Liver (tissue), 8 donors: ENCODE measurements at regions not wholly inside any gene's neighbourhood (a gene's known extent, or its start where the extent isn't known, plus 50 kb on each side); places are given as distances from the start of the nearest gene placed in this dataset.

Experiments used
- DNase-seq: peaks from one replicate; pipeline ENCODE4 v3.0.0-alpha.2; 2017; ENCODE audit warnings: low spot score
- H3K27ac ChIP-seq, 2 donors: one replicate each; pipeline ENCODE4 v1.7.0; 2013; ENCODE audit warnings: inconsistent platforms in 2 of 2, low read length in 2 of 2, control low read depth in 1 of 2, low read depth in 1 of 2, mild to moderate bottlenecking in 1 of 2
- H3K27me3 ChIP-seq, 4 donors: one replicate each; pipeline versions ENCODE4 v1.6.1 to v1.7.0; 2013; ENCODE audit warnings: low read length in 3 of 4, inconsistent platforms in 1 of 4, mild to moderate bottlenecking in 1 of 4, moderate library complexity in 1 of 4; ENCODE audit not compliant: control insufficient read depth in 4 of 4, insufficient read depth in 4 of 4
- H3K36me3 ChIP-seq, 4 donors: one replicate each; pipeline versions ENCODE4 v1.6.1 to v1.7.0; 2013; ENCODE audit warnings: low read length in 3 of 4, mild to moderate bottlenecking in 3 of 4, low read depth in 1 of 4, moderate library complexity in 1 of 4; ENCODE audit not compliant: control insufficient read depth in 4 of 4, insufficient read depth in 3 of 4
- H3K4me1 ChIP-seq, 4 donors: one replicate each; pipeline versions ENCODE4 v1.6.1 to v1.7.0; 2013; ENCODE audit warnings: low read length in 3 of 4, mild to moderate bottlenecking in 3 of 4, moderate library complexity in 1 of 4; ENCODE audit not compliant: control insufficient read depth in 4 of 4, insufficient read depth in 4 of 4
- H3K4me3 ChIP-seq, 3 donors: one replicate each; pipeline versions ENCODE4 v1.6.1 to v1.7.0; 2013; ENCODE audit warnings: low read length in 3 of 3, control low read depth in 1 of 3, low read depth in 1 of 3, mild to moderate bottlenecking in 1 of 3
- H3K9ac ChIP-seq, 2 donors: one replicate each; pipeline ENCODE4 v1.7.0; 2013; ENCODE audit warnings: low read length in 2 of 2, mild to moderate bottlenecking in 2 of 2, moderate library complexity in 2 of 2, control low read depth in 1 of 2, low read depth in 1 of 2
- H3K9me3 ChIP-seq, 4 donors: one replicate each; pipeline versions ENCODE4 v1.6.1 to v1.7.0; 2013; ENCODE audit warnings: low read length in 3 of 4; ENCODE audit not compliant: control insufficient read depth in 4 of 4
- CTCF ChIP-seq: fragments of 150-350 bp; IDR thresholded peaks from 2 replicates; pipeline ENCODE4 v1.5.1; 2017; ENCODE audit warnings: improper control_type of control experiment, low read depth, low read length; ENCODE audit not compliant: missing input control
- EGR1 ChIP-seq, 2 donors: IDR thresholded peaks; 2 replicates each; pipeline ENCODE4 v1.6.1; 2016 to 2018; ENCODE audit warnings: antibody characterized with exemption in 2 of 2, low read depth in 2 of 2
- FOXA1 ChIP-seq: IDR thresholded peaks from 2 replicates; pipeline ENCODE4 v1.6.1; 2016; ENCODE audit warnings: antibody characterized with exemption
- FOXA2 ChIP-seq: IDR thresholded peaks from 2 replicates; pipeline ENCODE4 v1.6.1; 2016; ENCODE audit warnings: antibody characterized with exemption
- GABPA ChIP-seq, 2 donors: IDR thresholded peaks in 1 of 2; conservative IDR thresholded peaks in 1 of 2; 2 replicates each; pipeline ENCODE4 v1.6.1; 2016; ENCODE audit warnings: antibody characterized with exemption in 2 of 2, mild to moderate bottlenecking in 1 of 2, moderate library complexity in 1 of 2
- HNF4A ChIP-seq, 2 donors: conservative IDR thresholded peaks; 2 replicates each; pipeline ENCODE4 v1.6.1; 2016; ENCODE audit warnings: antibody characterized with exemption in 2 of 2, mild to moderate bottlenecking in 2 of 2
- HNF4G ChIP-seq: IDR thresholded peaks from 2 replicates; pipeline ENCODE4 v1.6.1; 2016; ENCODE audit warnings: antibody characterized with exemption
- JUND ChIP-seq, 2 donors: IDR thresholded peaks; 2 replicates each; pipeline ENCODE4 v1.6.1; 2016; ENCODE audit warnings: antibody characterized with exemption in 2 of 2
- RAD21 ChIP-seq, 2 donors: IDR thresholded peaks; 2 replicates each; pipeline ENCODE4 v1.6.1; 2016; ENCODE audit warnings: antibody characterized with exemption in 2 of 2, mild to moderate bottlenecking in 2 of 2
- REST ChIP-seq: IDR thresholded peaks from 2 replicates; pipeline ENCODE4 v1.6.1; 2016; ENCODE audit warnings: antibody characterized with exemption, mild to moderate bottlenecking
- RXRA ChIP-seq, 2 donors: IDR thresholded peaks; 2 replicates each; pipeline ENCODE4 v1.6.1; 2017 to 2018; ENCODE audit warnings: antibody characterized with exemption in 2 of 2, mild to moderate bottlenecking in 1 of 2
- SP1 ChIP-seq: IDR thresholded peaks from 2 replicates; pipeline ENCODE4 v1.6.1; 2018; ENCODE audit warnings: antibody characterized with exemption, mild to moderate bottlenecking
- TAF1 ChIP-seq: conservative IDR thresholded peaks from 2 replicates; pipeline ENCODE4 v1.6.1; 2016; ENCODE audit warnings: antibody characterized with exemption, mild to moderate bottlenecking
- YY1 ChIP-seq: IDR thresholded peaks from 2 replicates; pipeline ENCODE4 v1.6.1; 2016; ENCODE audit warnings: antibody characterized with exemption, mild to moderate bottlenecking
- WGBS: extraction: QIAGEN DNeasy Blood & Tissue Kit; methylation state at CpG from one replicate; pipeline ENCODE4 v1.1.7; 2013; 5-methylcytosine and 5-hydroxymethylcytosine counted together
- TF ChIP-seq, protein P1 (sequence below): IDR thresholded peaks from 2 replicates; pipeline ENCODE4 v1.6.1; 2016; ENCODE audit warnings: antibody characterized with exemption
- TF ChIP-seq, protein P2 (sequence below): IDR thresholded peaks from 2 replicates; pipeline ENCODE4 v1.6.1; 2016; ENCODE audit warnings: antibody characterized with exemption
- TF ChIP-seq, protein P3 (sequence below): IDR thresholded peaks from 2 replicates; pipeline ENCODE4 v1.6.1; 2016; ENCODE audit warnings: antibody characterized with exemption
- donor health status: healthy.
- donor health status: healthy.
- donor health status: healthy.
- donor health status: healthy.
- donor health status: healthy.

GRCh38 chrX:14220386-14220944 is 190.8 kb upstream of the GEMIN8 start (continued):
- TF ChIP-seq GABPA (IDR thresholded peaks at IDR 0.05 in 1 of 2, conservative IDR thresholded peaks at IDR 0.05 in 1 of 2) = no peak
- no peak for TF ChIP-seq FOXA2
- TF ChIP-seq, protein P1, sequence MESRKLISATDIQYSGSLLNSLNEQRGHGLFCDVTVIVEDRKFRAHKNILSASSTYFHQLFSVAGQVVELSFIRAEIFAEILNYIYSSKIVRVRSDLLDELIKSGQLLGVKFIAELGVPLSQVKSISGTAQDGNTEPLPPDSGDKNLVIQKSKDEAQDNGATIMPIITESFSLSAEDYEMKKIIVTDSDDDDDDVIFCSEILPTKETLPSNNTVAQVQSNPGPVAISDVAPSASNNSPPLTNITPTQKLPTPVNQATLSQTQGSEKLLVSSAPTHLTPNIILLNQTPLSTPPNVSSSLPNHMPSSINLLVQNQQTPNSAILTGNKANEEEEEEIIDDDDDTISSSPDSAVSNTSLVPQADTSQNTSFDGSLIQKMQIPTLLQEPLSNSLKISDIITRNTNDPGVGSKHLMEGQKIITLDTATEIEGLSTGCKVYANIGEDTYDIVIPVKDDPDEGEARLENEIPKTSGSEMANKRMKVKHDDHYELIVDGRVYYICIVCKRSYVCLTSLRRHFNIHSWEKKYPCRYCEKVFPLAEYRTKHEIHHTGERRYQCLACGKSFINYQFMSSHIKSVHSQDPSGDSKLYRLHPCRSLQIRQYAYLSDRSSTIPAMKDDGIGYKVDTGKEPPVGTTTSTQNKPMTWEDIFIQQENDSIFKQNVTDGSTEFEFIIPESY = no peak
- no peak for TF ChIP-seq EGR1 (IDR thresholded peaks at IDR 0.05; ENCODE audit: low read depth in 2 of 2)
- no peak for TF ChIP-seq JUND (IDR thresholded peaks at IDR 0.05)

DNA sequence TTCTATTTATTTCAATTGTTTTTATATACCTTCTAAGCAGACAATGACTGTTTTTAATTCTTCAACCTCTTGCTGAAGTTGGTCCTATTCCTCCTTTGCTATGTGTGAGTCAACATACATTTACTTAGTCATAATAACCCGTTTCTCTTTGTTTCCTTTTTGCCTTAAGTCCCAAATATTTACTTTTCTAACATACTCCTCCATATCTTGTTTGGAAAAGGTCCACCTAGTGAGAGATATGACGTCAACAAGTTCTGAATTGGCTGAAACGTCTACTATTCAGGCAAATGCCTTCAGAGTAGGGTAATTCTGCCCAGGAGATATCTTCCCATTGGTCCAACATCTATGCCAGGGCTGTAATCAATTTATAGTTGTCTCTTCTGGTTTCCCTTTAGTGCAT is 179.3 kb upstream of the GEMIN8 start:
- no peaks in the 10 kb centered on the region for H3K36me3 ChIP-seq
- H3K9me3 ChIP-seq = peaks cover 0 to 3% (median 0%) of the 10 kb centered on the region in 4 donors
- WGBS = 24% methylated on average over 3 of the region's 3 CpGs
- H3K9ac ChIP-seq = no peak overlapping the region
- no peak overlapping the region for H3K27ac ChIP-seq
- DNase-seq = no peak
- H3K27me3 ChIP-seq = no peaks in the 10 kb centered on the region
- no peak overlapping the region for H3K4me3 ChIP-seq
- H3K4me1 ChIP-seq = no peaks in the 10 kb centered on the region
- no peak for TF ChIP-seq RAD21 (IDR thresholded peaks at IDR 0.05)
- TF ChIP-seq SP1 = no peak
- no peak for TF ChIP-seq HNF4A (conservative IDR thresholded peaks at IDR 0.05)
- no peak for TF ChIP-seq HNF4G
- no peak for TF ChIP-seq YY1
- TF ChIP-seq TAF1 = no peak
- TF ChIP-seq JUND (IDR thresholded peaks at IDR 0.05) = no peak
- no peak for TF ChIP-seq FOXA1
- TF ChIP-seq RXRA (IDR thresholded peaks at IDR 0.05) = no peak
- TF ChIP-seq, protein P2, sequence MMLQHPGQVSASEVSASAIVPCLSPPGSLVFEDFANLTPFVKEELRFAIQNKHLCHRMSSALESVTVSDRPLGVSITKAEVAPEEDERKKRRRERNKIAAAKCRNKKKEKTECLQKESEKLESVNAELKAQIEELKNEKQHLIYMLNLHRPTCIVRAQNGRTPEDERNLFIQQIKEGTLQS = no peak
- TF ChIP-seq, protein P3, sequence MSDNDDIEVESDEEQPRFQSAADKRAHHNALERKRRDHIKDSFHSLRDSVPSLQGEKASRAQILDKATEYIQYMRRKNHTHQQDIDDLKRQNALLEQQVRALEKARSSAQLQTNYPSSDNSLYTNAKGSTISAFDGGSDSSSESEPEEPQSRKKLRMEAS = no peak
- no peak for TF ChIP-seq REST
- no peak for TF ChIP-seq CTCF
- TF ChIP-seq, protein P1 = no peak
- no peak for TF ChIP-seq FOXA2
